Lung (tissue), 11 donors: ENCODE measurements at regions not wholly inside any gene's neighbourhood (a gene's known extent, or its start where the extent isn't known, plus 50 kb on each side); places are given as distances from the start of the nearest gene placed in this dataset.

Experiments used
- ATAC-seq: fragments of 200-7000 bp; cut with Tn5 transposase; one replicate; pipeline ENCODE4 v1.9.1; 2020; ENCODE audit warnings: moderate number of reproducible peaks; ENCODE audit not compliant: insufficient read depth, low FRiP score
- DNase-seq, 3 donors: peaks; one replicate each; pipeline ENCODE4 v3.0.0-alpha.2; 2013 to 2017
- H3K27ac ChIP-seq, 2 donors: one replicate each; pipeline ENCODE4 v1.5.1; 2013; ENCODE audit warnings: mild to moderate bottlenecking in 2 of 2, moderate library complexity in 2 of 2, control low read depth in 1 of 2, inconsistent platforms in 1 of 2, low read depth in 1 of 2, low read length in 1 of 2
- H3K27me3 ChIP-seq, 3 donors: one replicate each; pipeline ENCODE4 v1.5.1; 2013; ENCODE audit warnings: low read length in 2 of 3; ENCODE audit not compliant: control insufficient read depth in 3 of 3, insufficient read depth in 3 of 3
- H3K36me3 ChIP-seq, 4 donors: one replicate each; pipeline ENCODE4 v1.5.1; 2013; ENCODE audit warnings: low read length in 4 of 4, mild to moderate bottlenecking in 1 of 4, moderate library complexity in 1 of 4; ENCODE audit not compliant: control insufficient read depth in 4 of 4, insufficient read depth in 4 of 4
- H3K4me1 ChIP-seq, 5 donors: one replicate each; pipeline ENCODE4 v1.5.1; 2013; ENCODE audit warnings: low read length in 5 of 5, mild to moderate bottlenecking in 2 of 5, moderate library complexity in 1 of 5; ENCODE audit not compliant: control insufficient read depth in 5 of 5, insufficient read depth in 5 of 5
- H3K4me3 ChIP-seq: one replicate; pipeline ENCODE4 v1.5.1; 2013; ENCODE audit warnings: mild to moderate bottlenecking, control low read depth, moderate library complexity
- H3K9ac ChIP-seq, 2 donors: one replicate each; pipeline ENCODE4 v1.5.1; 2013; ENCODE audit warnings: low read length in 2 of 2, control low read depth in 1 of 2; ENCODE audit not compliant: insufficient read depth in 1 of 2
- H3K9me3 ChIP-seq, 4 donors: one replicate each; pipeline ENCODE4 v1.5.1; 2013; ENCODE audit warnings: low read length in 3 of 4, mild to moderate bottlenecking in 1 of 4, moderate library complexity in 1 of 4; ENCODE audit not compliant: control insufficient read depth in 4 of 4, insufficient read depth in 3 of 4
- WGBS, 2 donors: extraction: QIAGEN DNeasy Blood & Tissue Kit; methylation state at CpG; one replicate each; pipeline ENCODE4 v1.1.7; 2013; 5-methylcytosine and 5-hydroxymethylcytosine counted together
- TF ChIP-seq, protein P1 (sequence below): IDR thresholded peaks from 2 replicates; pipeline ENCODE4 v1.5.1; 2012; ENCODE audit warnings: mild to moderate bottlenecking; ENCODE audit errors: control extremely low read depth, extremely low read depth
- donor health status: control.
- donor health status: control.
- donor health status: Bipolar disorder and iron deficiency.
- donor health status: healthy.
- donor health status: DM: yes; HTN: yes; CAD: no.

DNA sequence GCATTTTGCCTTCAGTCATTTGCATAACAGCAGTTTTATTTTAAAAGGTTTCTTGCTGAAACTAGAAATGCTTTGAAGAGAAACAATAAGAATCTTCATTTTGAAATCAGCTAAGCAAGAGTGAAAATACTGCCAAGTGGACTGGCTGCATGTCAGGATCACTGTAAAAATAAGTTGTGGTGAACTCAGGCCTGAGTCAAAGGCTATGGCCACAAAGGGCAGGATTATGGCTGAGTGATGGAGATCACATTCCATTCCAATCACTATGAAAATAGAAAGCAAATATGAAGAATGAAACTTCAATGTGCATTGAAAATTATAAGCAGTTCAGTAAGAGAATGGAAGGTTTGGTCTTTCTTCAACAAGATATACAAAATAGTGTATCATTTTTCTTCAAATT, 224.5 kb downstream of the PCDH18 start:
- H3K9ac ChIP-seq, result no peak overlapping the region
- ATAC-seq (no peak), DNase-seq (peak in 2 of 3 donors; percentile 16 to 47)
- H3K27ac ChIP-seq, result no peak overlapping the region
- H3K9me3 ChIP-seq, result no peaks in the 10 kb centered on the region
- H3K27me3 ChIP-seq, result no peaks in the 10 kb centered on the region
- TF ChIP-seq, protein P1, sequence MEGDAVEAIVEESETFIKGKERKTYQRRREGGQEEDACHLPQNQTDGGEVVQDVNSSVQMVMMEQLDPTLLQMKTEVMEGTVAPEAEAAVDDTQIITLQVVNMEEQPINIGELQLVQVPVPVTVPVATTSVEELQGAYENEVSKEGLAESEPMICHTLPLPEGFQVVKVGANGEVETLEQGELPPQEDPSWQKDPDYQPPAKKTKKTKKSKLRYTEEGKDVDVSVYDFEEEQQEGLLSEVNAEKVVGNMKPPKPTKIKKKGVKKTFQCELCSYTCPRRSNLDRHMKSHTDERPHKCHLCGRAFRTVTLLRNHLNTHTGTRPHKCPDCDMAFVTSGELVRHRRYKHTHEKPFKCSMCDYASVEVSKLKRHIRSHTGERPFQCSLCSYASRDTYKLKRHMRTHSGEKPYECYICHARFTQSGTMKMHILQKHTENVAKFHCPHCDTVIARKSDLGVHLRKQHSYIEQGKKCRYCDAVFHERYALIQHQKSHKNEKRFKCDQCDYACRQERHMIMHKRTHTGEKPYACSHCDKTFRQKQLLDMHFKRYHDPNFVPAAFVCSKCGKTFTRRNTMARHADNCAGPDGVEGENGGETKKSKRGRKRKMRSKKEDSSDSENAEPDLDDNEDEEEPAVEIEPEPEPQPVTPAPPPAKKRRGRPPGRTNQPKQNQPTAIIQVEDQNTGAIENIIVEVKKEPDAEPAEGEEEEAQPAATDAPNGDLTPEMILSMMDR, result no peak
- no peak overlapping the region for H3K4me3 ChIP-seq
- no peaks in the 10 kb centered on the region for H3K36me3 ChIP-seq
- H3K4me1 ChIP-seq, result no peaks in the 10 kb centered on the region

DNA sequence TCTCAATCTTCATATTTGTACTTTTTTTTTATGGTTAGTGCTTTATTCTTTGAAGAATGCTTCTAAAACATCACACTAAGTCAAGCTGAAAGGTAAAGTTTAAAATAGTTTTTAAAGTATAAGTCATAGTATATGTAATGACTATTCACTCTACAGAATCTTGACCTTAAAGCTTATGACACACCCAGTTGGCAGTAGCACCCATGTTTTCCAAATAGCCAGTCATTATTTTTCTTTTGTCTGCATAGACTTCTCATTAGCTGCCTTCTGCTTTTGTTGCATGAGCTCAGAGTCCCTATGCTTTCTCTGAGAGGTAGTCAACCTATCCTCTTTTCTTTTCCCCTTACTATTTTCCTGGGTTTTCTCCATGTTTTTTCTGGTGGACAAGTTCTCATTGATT, 231.5 kb downstream of the PCDH18 start:
- no peak for DNase-seq
- Histone ChIP-seq H3K4me3 (no peak overlapping the region), H3K4me1 (no peaks in the 10 kb centered on the region), H3K9me3 (no peaks in the 10 kb centered on the region), H3K27me3 (no peaks in the 10 kb centered on the region), H3K36me3 (no peaks in the 10 kb centered on the region), H3K27ac (no peak overlapping the region), H3K9ac (no peak overlapping the region)
- ATAC-seq, result no peak
- TF ChIP-seq, protein P1, result no peak

DNA sequence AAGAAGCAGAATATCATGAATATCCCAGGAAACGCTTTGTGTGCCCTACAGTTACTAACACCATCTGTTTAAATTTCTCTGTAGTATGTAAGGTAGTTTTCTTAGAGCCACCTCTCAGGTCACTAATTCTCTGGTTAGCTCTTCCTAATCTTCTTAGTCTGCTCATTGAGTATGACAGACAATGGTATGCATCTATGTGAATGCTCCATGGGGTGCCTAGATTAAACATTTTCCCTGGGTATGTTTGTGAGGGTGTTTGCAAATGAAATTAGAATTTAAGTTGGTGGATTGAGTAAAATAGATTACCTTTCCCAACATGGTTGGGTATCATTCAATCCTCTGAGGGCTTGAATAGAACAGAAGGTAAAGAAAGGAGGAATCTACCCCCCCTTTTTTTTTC, 233.0 kb downstream of the PCDH18 start:
- DNase-seq (no peak), ATAC-seq (no peak)
- Histone ChIP-seq H3K4me3 (no peak overlapping the region), H3K9ac (no peak overlapping the region), H3K36me3 (no peaks in the 10 kb centered on the region), H3K4me1 (peaks cover 0 to 4% (median 0%) of the 10 kb centered on the region in 5 donors), H3K27me3 (no peaks in the 10 kb centered on the region), H3K9me3 (no peaks in the 10 kb centered on the region), H3K27ac (no peak overlapping the region)
- 97 to 100% methylated on average over 1 of the region's 1 CpG for WGBS, 2 donors
- TF ChIP-seq, protein P1, result no peak

DNA sequence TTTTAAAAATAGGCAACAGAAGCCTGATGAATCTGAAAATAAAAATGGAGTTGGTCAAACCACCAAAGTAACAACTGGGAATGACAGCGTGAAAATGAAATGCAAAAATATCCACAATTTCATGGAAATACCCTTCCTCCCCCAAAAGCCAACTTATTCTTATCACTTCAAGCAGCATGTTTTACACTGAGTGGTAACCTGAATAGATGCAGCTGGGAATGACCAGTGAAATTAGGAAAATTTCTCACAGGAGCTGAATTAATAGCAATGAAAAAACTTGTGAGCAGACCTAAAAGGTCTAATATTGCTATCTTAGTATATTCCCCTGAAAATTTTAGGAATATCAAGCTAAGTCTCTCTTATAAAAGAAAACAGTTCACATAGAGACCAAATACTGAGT, 239.0 kb downstream of the PCDH18 start:
- H3K4me3 ChIP-seq, result no peak overlapping the region
- ATAC-seq (no peak), DNase-seq (peak in 2 of 3 donors; percentile 62 to 64)
- peaks cover 0 to 28% (median 0%) of the 10 kb centered on the region in 5 donors for H3K4me1 ChIP-seq
- H3K36me3 ChIP-seq, result no peaks in the 10 kb centered on the region
- H3K27me3 ChIP-seq, result no peaks in the 10 kb centered on the region
- H3K9me3 ChIP-seq, result peaks cover 0 to 4% (median 0%) of the 10 kb centered on the region in 4 donors
- WGBS, 2 donors, result 83 to 94% methylated on average over 1 of the region's 1 CpG
- no peak overlapping the region for H3K27ac ChIP-seq
- TF ChIP-seq, protein P1, result no peak
- H3K9ac ChIP-seq, result no peak overlapping the region
